IPS DF 6.9 (cell line): ENCODE measurements at regions not wholly inside any gene's neighbourhood (a gene's known extent, or its start where the extent isn't known, plus 50 kb on each side); places are given as distances from the start of the nearest gene placed in this dataset.

ENCODE experiments used
- DNase-seq: peaks from one replicate; pipeline ENCODE4 v3.0.0-alpha.2; 2013; ENCODE audit warnings: low read depth, low spot score
- H3K27ac ChIP-seq: one replicate; pipeline ENCODE4 v1.5.1; 2013; ENCODE audit warnings: low read length, control low read depth
- H3K27me3 ChIP-seq: 2 replicates; pipeline ENCODE4 v1.6.1; 2013; ENCODE audit warnings: mild to moderate bottlenecking, low read length; ENCODE audit not compliant: control insufficient read depth, insufficient read depth
- H3K36me3 ChIP-seq: 2 replicates; pipeline ENCODE4 v1.6.1; 2013; ENCODE audit warnings: low read length; ENCODE audit not compliant: control insufficient read depth, insufficient read depth
- H3K4me1 ChIP-seq: 2 replicates; pipeline ENCODE4 v1.6.1; 2013; ENCODE audit warnings: low read length; ENCODE audit not compliant: control insufficient read depth, insufficient read depth
- H3K4me3 ChIP-seq: 2 replicates; pipeline ENCODE4 v1.5.1; 2013; ENCODE audit warnings: mild to moderate bottlenecking, low read length
- H3K9me3 ChIP-seq: 2 replicates; pipeline ENCODE4 v1.6.1; 2013; ENCODE audit warnings: low read length, inconsistent platforms; ENCODE audit not compliant: control insufficient read depth, insufficient read depth
- WGBS: extraction: QIAGEN DNeasy Blood & Tissue Kit; methylation state at CpG from one replicate; pipeline ENCODE4 v1.1.7; 2013; ENCODE audit warnings: mixed read lengths, missing lambda C conversion rate; ENCODE audit not compliant: insufficient read length, insufficient coverage; 5-methylcytosine and 5-hydroxymethylcytosine counted together

- no peak for DNase-seq
- Histone ChIP-seq H3K4me3 (no peak overlapping the region), H3K27me3 (no peaks in the 10 kb centered on the region), H3K4me1 (no peaks in the 10 kb centered on the region; the same call in 1 of the 2 replicates), H3K27ac (no peak overlapping the region), H3K9me3 (no peaks in the 10 kb centered on the region), H3K36me3 (no peaks in the 10 kb centered on the region)
- WGBS, result no CpG with 5 or more reads among the region's 21 CpGs
These were observed 51.0 kb upstream of the NCOR2 start for GRCh38 chr12:124618291-124618902.

GRCh38 chr12:124617615-124618014 is 50.2 kb upstream of the NCOR2 start:
- WGBS, result no CpG with 5 or more reads among the region's 19 CpGs
- Histone ChIP-seq H3K36me3 (no peaks in the 10 kb centered on the region), H3K4me3 (no peak overlapping the region), H3K4me1 (no peaks in the 10 kb centered on the region; the same call in 1 of the 2 replicates), H3K27ac (no peak overlapping the region), H3K27me3 (no peaks in the 10 kb centered on the region), H3K9me3 (no peaks in the 10 kb centered on the region)
- DNase-seq, result no peak
